Osteoblast (primary cell): ENCODE measurements at regions not wholly inside any gene's neighbourhood (a gene's known extent, or its start where the extent isn't known, plus 50 kb on each side); places are given as distances from the start of the nearest gene placed in this dataset.

Source experiments
- DNase-seq: peaks from one replicate; pipeline ENCODE4 v3.0.0; 2011; ENCODE audit warnings: low spot score, mixed read lengths; ENCODE audit not compliant: insufficient read length; ENCODE audit errors: missing footprints
- H2AFZ ChIP-seq: 2 replicates; pipeline ENCODE4 v1.6.0; 2011; ENCODE audit warnings: mild to moderate bottlenecking, low read length
- H3K27ac ChIP-seq: 2 replicates; pipeline ENCODE4 v1.5.1; 2011; ENCODE audit warnings: mild to moderate bottlenecking, low read depth, low read length, moderate library complexity
- H3K27me3 ChIP-seq: 2 replicates; pipeline ENCODE4 v1.6.0; 2012; ENCODE audit warnings: mild to moderate bottlenecking, control low read depth, inconsistent platforms, low read length, moderate library complexity; ENCODE audit not compliant: insufficient read depth
- H3K36me3 ChIP-seq: 2 replicates; pipeline ENCODE4 v1.5.1; 2011; ENCODE audit warnings: mild to moderate bottlenecking, low read length, control low read depth, moderate library complexity; ENCODE audit not compliant: insufficient read depth
- H3K4me1 ChIP-seq: 2 replicates; pipeline ENCODE4 v1.5.1; 2011; ENCODE audit warnings: mild to moderate bottlenecking, low read length, control low read depth, moderate library complexity; ENCODE audit not compliant: insufficient read depth
- H3K4me2 ChIP-seq: 2 replicates; pipeline ENCODE4 v1.6.0; 2011; ENCODE audit warnings: mild to moderate bottlenecking, low read length; ENCODE audit not compliant: insufficient read depth
- H3K4me3 ChIP-seq: fragments of 200-600 bp; sonication (generic); 3 replicates; pipeline ENCODE4 v1.5.1; 2012; ENCODE audit warnings: mild to moderate bottlenecking, low read length, inconsistent platforms; ENCODE audit not compliant: insufficient read depth
- H3K79me2 ChIP-seq: 2 replicates; pipeline ENCODE4 v1.6.0; 2012; ENCODE audit warnings: mild to moderate bottlenecking, low read length, control low read depth, inconsistent platforms; ENCODE audit not compliant: insufficient read depth
- H3K9me3 ChIP-seq: 2 replicates; pipeline ENCODE4 v1.5.1; 2011; ENCODE audit warnings: low read depth, low read length, control low read depth
- H4K20me1 ChIP-seq: 2 replicates; pipeline ENCODE4 v1.6.0; 2012; ENCODE audit warnings: mild to moderate bottlenecking, low read length, control low read depth; ENCODE audit not compliant: insufficient read depth
- TF ChIP-seq, protein P1 (sequence below): IDR thresholded peaks from 2 replicates; pipeline ENCODE4 v1.5.1; 2011; ENCODE audit warnings: mild to moderate bottlenecking, low read depth, low read length, moderate library complexity; ENCODE audit errors: extremely low read depth

DNA sequence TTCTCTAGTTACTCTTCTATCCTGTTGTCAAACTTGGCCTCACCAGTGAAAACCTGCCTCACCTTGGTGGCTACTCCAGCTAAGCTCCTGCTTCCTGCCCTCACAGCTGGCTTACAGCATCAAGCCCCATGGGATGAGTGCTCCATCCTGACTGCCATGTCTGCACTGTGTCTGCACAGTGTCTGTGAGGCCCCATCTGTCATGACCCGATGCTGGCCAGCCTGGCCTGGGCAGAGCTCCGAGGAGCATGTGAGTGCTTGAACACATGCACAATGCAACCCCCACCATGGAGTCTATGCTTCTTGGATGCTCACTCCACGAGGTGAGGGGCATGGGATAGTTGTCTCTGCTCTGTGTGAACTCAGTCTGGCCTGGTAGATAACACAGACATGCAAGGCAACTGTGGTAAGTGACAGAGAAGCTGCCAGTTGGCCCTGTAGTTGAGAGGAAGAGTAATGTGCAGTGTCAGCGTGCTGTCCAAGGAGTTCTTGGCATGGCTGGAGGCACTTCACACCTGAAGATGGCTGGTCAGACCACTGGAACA lies 207.1 kb upstream of the ZNF32 start:
- H3K4me3 ChIP-seq: no peak overlapping the region
- no peaks in the 10 kb centered on the region for H3K79me2 ChIP-seq
- H3K4me2 ChIP-seq: no peak overlapping the region
- H4K20me1 ChIP-seq: no peaks in the 10 kb centered on the region
- no peak overlapping the region for H2AFZ ChIP-seq
- no peaks in the 10 kb centered on the region for H3K27me3 ChIP-seq
- no peak overlapping the region for H3K27ac ChIP-seq
- no peaks in the 10 kb centered on the region for H3K9me3 ChIP-seq
- TF ChIP-seq, protein P1, sequence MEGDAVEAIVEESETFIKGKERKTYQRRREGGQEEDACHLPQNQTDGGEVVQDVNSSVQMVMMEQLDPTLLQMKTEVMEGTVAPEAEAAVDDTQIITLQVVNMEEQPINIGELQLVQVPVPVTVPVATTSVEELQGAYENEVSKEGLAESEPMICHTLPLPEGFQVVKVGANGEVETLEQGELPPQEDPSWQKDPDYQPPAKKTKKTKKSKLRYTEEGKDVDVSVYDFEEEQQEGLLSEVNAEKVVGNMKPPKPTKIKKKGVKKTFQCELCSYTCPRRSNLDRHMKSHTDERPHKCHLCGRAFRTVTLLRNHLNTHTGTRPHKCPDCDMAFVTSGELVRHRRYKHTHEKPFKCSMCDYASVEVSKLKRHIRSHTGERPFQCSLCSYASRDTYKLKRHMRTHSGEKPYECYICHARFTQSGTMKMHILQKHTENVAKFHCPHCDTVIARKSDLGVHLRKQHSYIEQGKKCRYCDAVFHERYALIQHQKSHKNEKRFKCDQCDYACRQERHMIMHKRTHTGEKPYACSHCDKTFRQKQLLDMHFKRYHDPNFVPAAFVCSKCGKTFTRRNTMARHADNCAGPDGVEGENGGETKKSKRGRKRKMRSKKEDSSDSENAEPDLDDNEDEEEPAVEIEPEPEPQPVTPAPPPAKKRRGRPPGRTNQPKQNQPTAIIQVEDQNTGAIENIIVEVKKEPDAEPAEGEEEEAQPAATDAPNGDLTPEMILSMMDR: no peak
- no peaks in the 10 kb centered on the region for H3K36me3 ChIP-seq
- DNase-seq: no peak
- peaks cover 25% of the 10 kb centered on the region for H3K4me1 ChIP-seq

DNA sequence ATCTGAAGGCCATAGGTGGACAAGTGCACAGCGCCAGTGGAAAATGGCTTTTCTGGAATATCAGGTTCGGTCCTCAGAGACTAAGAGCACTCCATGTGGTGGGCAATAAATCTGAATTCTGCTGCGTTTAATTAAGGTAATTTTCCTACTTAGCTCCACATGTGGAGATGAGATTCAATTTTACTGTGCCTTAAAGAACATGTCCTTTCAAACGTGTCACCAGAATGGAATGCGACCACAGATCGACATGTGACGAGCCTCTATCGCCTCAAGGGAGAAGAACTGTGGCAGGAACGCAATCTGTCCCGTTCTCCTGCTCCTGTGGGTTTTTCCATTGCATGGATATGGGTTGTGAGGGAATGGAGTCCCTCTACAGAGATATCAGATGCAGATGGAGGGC lies 205.3 kb upstream of the ZNF32 start:
- no peak for DNase-seq
- Histone ChIP-seq H2AFZ (no peak overlapping the region), H3K27me3 (no peaks in the 10 kb centered on the region), H3K79me2 (no peaks in the 10 kb centered on the region), H3K9me3 (no peaks in the 10 kb centered on the region), H3K4me3 (no peak overlapping the region), H3K4me2 (no peak overlapping the region), H3K4me1 (peaks cover 25% of the 10 kb centered on the region), H3K36me3 (no peaks in the 10 kb centered on the region), H4K20me1 (no peaks in the 10 kb centered on the region), H3K27ac (no peak overlapping the region)
- TF ChIP-seq, protein P1: no peak

DNA sequence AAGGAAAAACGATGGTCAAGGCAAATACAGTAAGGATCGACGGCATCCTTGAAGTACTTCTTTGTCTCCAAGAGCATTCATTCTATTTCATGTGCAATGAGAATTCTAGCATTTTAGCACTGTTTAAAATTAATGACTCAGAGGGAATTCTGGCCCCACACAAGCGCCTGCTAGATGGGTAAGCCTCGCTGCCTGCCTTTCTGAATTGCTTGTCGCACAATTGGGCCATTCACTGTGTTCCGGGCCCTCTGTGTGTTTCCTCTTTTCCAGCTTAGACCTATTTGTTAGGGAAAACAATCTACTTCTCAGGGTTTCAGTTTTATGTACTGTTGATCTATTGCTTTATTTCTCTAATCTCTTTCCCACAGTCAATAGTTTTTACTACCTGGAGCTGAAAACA lies 204.7 kb upstream of the ZNF32 start:
- DNase-seq: no peak
- H3K4me3 ChIP-seq: no peak overlapping the region
- H3K27me3 ChIP-seq: no peaks in the 10 kb centered on the region
- peaks cover 25% of the 10 kb centered on the region for H3K4me1 ChIP-seq
- H3K27ac ChIP-seq: no peak overlapping the region
- no peaks in the 10 kb centered on the region for H4K20me1 ChIP-seq
- TF ChIP-seq, protein P1: no peak
- H2AFZ ChIP-seq: no peak overlapping the region
- no peaks in the 10 kb centered on the region for H3K36me3 ChIP-seq
- no peak overlapping the region for H3K4me2 ChIP-seq
- H3K79me2 ChIP-seq: no peaks in the 10 kb centered on the region
- no peaks in the 10 kb centered on the region for H3K9me3 ChIP-seq

DNA sequence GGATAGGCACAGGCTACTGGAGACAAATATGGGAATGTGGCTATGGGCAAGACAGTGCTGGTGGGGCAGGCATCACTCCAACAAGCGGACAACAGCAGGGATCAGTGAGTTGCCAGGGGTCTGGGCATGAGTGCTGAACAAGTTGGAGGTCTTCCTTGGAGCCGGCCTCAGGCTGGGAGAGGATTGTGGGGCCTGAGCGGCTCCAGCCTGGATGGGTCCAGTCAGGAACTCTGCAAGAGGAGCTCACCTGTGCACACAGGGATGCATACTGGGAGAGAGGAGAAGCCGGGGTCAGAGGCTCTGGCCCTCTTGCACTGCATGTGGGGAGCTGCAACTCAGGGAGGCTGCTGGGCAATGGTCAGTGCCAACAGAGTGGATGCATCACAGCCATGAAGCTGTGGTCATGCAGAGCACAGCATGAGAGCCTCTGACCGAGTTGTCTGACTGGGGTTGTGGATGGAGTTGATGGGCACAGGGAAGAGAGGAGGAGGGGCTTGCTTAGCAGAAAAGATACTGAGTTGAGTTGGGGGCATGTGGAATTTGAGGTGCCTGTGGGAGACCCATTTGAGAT lies 204.0 kb upstream of the ZNF32 start:
- no peaks in the 10 kb centered on the region for H3K36me3 ChIP-seq
- no peak overlapping the region for H3K27ac ChIP-seq
- H3K9me3 ChIP-seq: no peaks in the 10 kb centered on the region
- H3K4me3 ChIP-seq: no peak overlapping the region
- no peak for DNase-seq
- H4K20me1 ChIP-seq: no peaks in the 10 kb centered on the region
- TF ChIP-seq, protein P1: no peak
- H3K79me2 ChIP-seq: no peaks in the 10 kb centered on the region
- H3K4me1 ChIP-seq: peaks cover 19% of the 10 kb centered on the region
- H3K27me3 ChIP-seq: no peaks in the 10 kb centered on the region
- H3K4me2 ChIP-seq: no peak overlapping the region
- H2AFZ ChIP-seq: no peak overlapping the region
